PC-3 (cell line): ENCODE measurements at regions not wholly inside any gene's neighbourhood (a gene's known extent, or its start where the extent isn't known, plus 50 kb on each side); places are given as distances from the start of the nearest gene placed in this dataset.

Source experiments
- EZH2 ChIP-seq: fragments of 300-600 bp; sonication (generic); IDR thresholded peaks from one replicate; pipeline ENCODE4 v1.6.1; 2017; ENCODE audit warnings: antibody characterized with exemption, mild to moderate bottlenecking, low read length; ENCODE audit not compliant: unreplicated experiment
- EZH2phosphoT487 ChIP-seq: fragments of 300-600 bp; sonication (generic); IDR thresholded peaks from 2 replicates; pipeline ENCODE4 v1.6.1; 2018; ENCODE audit warnings: mild to moderate bottlenecking, antibody characterized with exemption, low read length, borderline replicate concordance
- TF ChIP-seq, protein P1 (sequence below): fragments of 300-600 bp; sonication (generic); conservative IDR thresholded peaks from 2 replicates; pipeline ENCODE4 v1.5.1; 2017; ENCODE audit warnings: antibody characterized with exemption, low read depth, mild to moderate bottlenecking, low read length

DNA sequence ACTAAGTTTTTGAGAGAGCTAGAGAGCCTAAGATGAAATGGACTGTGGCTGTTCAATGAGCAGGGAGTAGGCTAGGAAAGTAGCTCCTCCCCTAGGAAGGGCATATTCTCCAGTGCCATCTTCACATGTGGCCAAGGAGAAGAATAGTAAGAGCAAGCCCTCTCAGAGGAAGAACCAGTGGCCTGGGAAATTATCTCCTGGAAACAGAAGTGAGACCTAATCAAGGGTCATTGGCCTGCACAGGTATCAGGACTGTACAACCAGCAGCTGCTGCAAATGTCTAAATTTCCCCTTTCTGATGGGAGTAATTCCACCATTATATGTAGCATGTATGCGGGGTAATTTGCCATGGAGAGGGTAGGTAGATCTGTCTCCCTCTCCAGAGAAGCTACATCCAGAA, 334.8 kb upstream of the RASGEF1B start:
- TF ChIP-seq, protein P1, sequence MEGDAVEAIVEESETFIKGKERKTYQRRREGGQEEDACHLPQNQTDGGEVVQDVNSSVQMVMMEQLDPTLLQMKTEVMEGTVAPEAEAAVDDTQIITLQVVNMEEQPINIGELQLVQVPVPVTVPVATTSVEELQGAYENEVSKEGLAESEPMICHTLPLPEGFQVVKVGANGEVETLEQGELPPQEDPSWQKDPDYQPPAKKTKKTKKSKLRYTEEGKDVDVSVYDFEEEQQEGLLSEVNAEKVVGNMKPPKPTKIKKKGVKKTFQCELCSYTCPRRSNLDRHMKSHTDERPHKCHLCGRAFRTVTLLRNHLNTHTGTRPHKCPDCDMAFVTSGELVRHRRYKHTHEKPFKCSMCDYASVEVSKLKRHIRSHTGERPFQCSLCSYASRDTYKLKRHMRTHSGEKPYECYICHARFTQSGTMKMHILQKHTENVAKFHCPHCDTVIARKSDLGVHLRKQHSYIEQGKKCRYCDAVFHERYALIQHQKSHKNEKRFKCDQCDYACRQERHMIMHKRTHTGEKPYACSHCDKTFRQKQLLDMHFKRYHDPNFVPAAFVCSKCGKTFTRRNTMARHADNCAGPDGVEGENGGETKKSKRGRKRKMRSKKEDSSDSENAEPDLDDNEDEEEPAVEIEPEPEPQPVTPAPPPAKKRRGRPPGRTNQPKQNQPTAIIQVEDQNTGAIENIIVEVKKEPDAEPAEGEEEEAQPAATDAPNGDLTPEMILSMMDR: no peak
- TF ChIP-seq EZH2: no peak
- TF ChIP-seq EZH2phosphoT487: no peak
